HG03175 (cell line): ENCODE measurements at regions not wholly inside any gene's neighbourhood (a gene's known extent, or its start where the extent isn't known, plus 50 kb on each side); places are given as distances from the start of the nearest gene placed in this dataset.
"Not testable (repeated sequence)": the region's sequence is repeated elsewhere in the genome, so short reads cannot be mapped to it uniquely, and the experiment has no call there.

Source experiments
- ATAC-seq: cut with Tn5 transposase; IDR thresholded peaks from one replicate; pipeline ENCODE4 v1.9.1; 2021; ENCODE audit warnings: mild to moderate bottlenecking, moderate library complexity; ENCODE audit not compliant: unreplicated experiment

- no peak for ATAC-seq
Observed at GRCh38 chr1:47680815-47681475, 243.1 kb downstream of the FOXD2 start.

GRCh38 chr1:47681735-47682134 is 243.9 kb downstream of the FOXD2 start:
- no peak for ATAC-seq

GRCh38 chr1:47682198-47682597 is 244.4 kb downstream of the FOXD2 start:
- no peak for ATAC-seq

- ATAC-seq = no peak
Observed at GRCh38 chr1:47682786-47683350, 245.0 kb downstream of the FOXD2 start.

GRCh38 chr1:47683401-47683800 is 245.6 kb downstream of the FOXD2 start:
- no peak for ATAC-seq

- no peak for ATAC-seq
Observed at GRCh38 chr1:47684518-47684917, 246.7 kb downstream of the FOXD2 start.

GRCh38 chr1:47684964-47685762 is 247.3 kb downstream of the FOXD2 start:
- ATAC-seq = no peak

GRCh38 chr1:47685763-47686066 is 247.9 kb downstream of the FOXD2 start:
- ATAC-seq = no peak

- no peak for ATAC-seq
Observed at GRCh38 chr1:47686731-47687630, 249.1 kb downstream of the FOXD2 start.

GRCh38 chr1:47687631-47688460 is 250.0 kb downstream of the FOXD2 start:
- no peak for ATAC-seq

GRCh38 chr1:47688461-47689296 is 250.8 kb downstream of the FOXD2 start:
- ATAC-seq = no peak

GRCh38 chr1:47689894-47690293 is 252.1 kb downstream of the FOXD2 start:
- no peak for ATAC-seq

- ATAC-seq = no peak
Observed at GRCh38 chr1:47690341-47691250, 252.8 kb downstream of the FOXD2 start.

- not testable (repeated sequence) for ATAC-seq
Observed at GRCh38 chr1:47691293-47691692, 253.4 kb downstream of the FOXD2 start.

GRCh38 chr1:47692196-47692595 is 254.4 kb downstream of the FOXD2 start:
- ATAC-seq = no peak

- no peak for ATAC-seq
Observed at GRCh38 chr1:47693115-47693514, 255.3 kb downstream of the FOXD2 start.

GRCh38 chr1:47694011-47694890 is 256.4 kb downstream of the FOXD2 start:
- ATAC-seq = no peak

- no peak for ATAC-seq
Observed at GRCh38 chr1:47696404-47696736, 258.5 kb downstream of the FOXD2 start.
